Astrocyte (in vitro differentiated cells and primary cell): ENCODE measurements at regions not wholly inside any gene's neighbourhood (a gene's known extent, or its start where the extent isn't known, plus 50 kb on each side); places are given as distances from the start of the nearest gene placed in this dataset.

Experiments
- DNase-seq: peaks from one replicate; pipeline ENCODE4 v3.0.0-alpha.2; 2010; ENCODE audit warnings: low read depth
- FAIRE-seq: peaks from 2 replicates; lab custom pipeline; 2011; peaks lifted over from hg19 to GRCh38; lab: Jason Lieb, UNC
- H2AFZ ChIP-seq: 2 replicates; pipeline ENCODE4 v1.6.0; 2012; ENCODE audit warnings: low read depth, low read length, inconsistent platforms
- H3K27ac ChIP-seq: 2 replicates; pipeline ENCODE4 v1.5.1; 2011; ENCODE audit warnings: low read depth, low read length, inconsistent platforms
- H3K27me3 ChIP-seq: 2 replicates; pipeline ENCODE4 v1.6.0; 2011; ENCODE audit warnings: low read length, inconsistent platforms; ENCODE audit not compliant: insufficient read depth
- H3K36me3 ChIP-seq: 2 replicates; pipeline ENCODE4 v1.5.1; 2011; ENCODE audit warnings: low read length, inconsistent platforms; ENCODE audit not compliant: insufficient read depth
- H3K4me1 ChIP-seq: 2 replicates; pipeline ENCODE4 v1.5.1; 2011; ENCODE audit warnings: low read length, inconsistent platforms; ENCODE audit not compliant: insufficient read depth
- H3K4me2 ChIP-seq: 2 replicates; pipeline ENCODE4 v1.6.0; 2012; ENCODE audit warnings: low read length, inconsistent platforms
- H3K4me3 ChIP-seq: 2 replicates; pipeline ENCODE4 v1.5.1; 2011; ENCODE audit warnings: low read depth, mild to moderate bottlenecking, low read length, inconsistent platforms; ENCODE audit not compliant: insufficient read depth
- H3K79me2 ChIP-seq: 2 replicates; pipeline ENCODE4 v1.6.0; 2012; ENCODE audit warnings: mild to moderate bottlenecking, low read length, inconsistent platforms; ENCODE audit not compliant: insufficient read depth
- H3K9ac ChIP-seq: 2 replicates; pipeline ENCODE4 v1.6.0; 2012; ENCODE audit warnings: mild to moderate bottlenecking, low read length, inconsistent platforms
- H3K9me3 ChIP-seq: 2 replicates; pipeline ENCODE4 v1.5.1; 2012; ENCODE audit warnings: low read depth, mild to moderate bottlenecking, low read length, inconsistent platforms; ENCODE audit not compliant: insufficient read depth
- H4K20me1 ChIP-seq: 2 replicates; pipeline ENCODE4 v1.6.0; 2012; ENCODE audit warnings: low read length, inconsistent platforms; ENCODE audit not compliant: insufficient read depth
- H3K27ac Mint-ChIP-seq: one replicate; pipeline ENCODE4 v1.8.0; 2021; ENCODE audit warnings: mild to moderate bottlenecking, mixed read lengths; ENCODE audit not compliant: unreplicated experiment
- H3K27me3 Mint-ChIP-seq: one replicate; pipeline ENCODE4 v1.8.0; 2021; ENCODE audit warnings: low read depth, mixed read lengths; ENCODE audit not compliant: unreplicated experiment
- H3K36me3 Mint-ChIP-seq: one replicate; pipeline ENCODE4 v1.8.0; 2021; ENCODE audit warnings: low read depth, mixed read lengths; ENCODE audit not compliant: unreplicated experiment
- H3K4me1 Mint-ChIP-seq: one replicate; pipeline ENCODE4 v1.8.0; 2021; ENCODE audit warnings: low read depth, mixed read lengths; ENCODE audit not compliant: unreplicated experiment
- H3K4me3 Mint-ChIP-seq: one replicate; pipeline ENCODE4 v1.8.0; 2021; ENCODE audit warnings: mild to moderate bottlenecking, moderate library complexity, mixed read lengths; ENCODE audit not compliant: unreplicated experiment
- H3K9me3 Mint-ChIP-seq: one replicate; pipeline ENCODE4 v1.8.0; 2021; ENCODE audit warnings: mild to moderate bottlenecking, mixed read lengths; ENCODE audit not compliant: unreplicated experiment
- CTCF ChIP-seq: IDR thresholded peaks from 2 replicates; pipeline ENCODE4 v1.5.1; 2011; ENCODE audit warnings: low read depth, mild to moderate bottlenecking, inconsistent platforms, low read length, moderate library complexity; ENCODE audit not compliant: insufficient read depth
- EZH2 ChIP-seq: IDR thresholded peaks from 2 replicates; pipeline ENCODE4 v1.6.1; 2012; ENCODE audit warnings: mild to moderate bottlenecking, low read length, inconsistent platforms; ENCODE audit not compliant: insufficient read depth

DNA sequence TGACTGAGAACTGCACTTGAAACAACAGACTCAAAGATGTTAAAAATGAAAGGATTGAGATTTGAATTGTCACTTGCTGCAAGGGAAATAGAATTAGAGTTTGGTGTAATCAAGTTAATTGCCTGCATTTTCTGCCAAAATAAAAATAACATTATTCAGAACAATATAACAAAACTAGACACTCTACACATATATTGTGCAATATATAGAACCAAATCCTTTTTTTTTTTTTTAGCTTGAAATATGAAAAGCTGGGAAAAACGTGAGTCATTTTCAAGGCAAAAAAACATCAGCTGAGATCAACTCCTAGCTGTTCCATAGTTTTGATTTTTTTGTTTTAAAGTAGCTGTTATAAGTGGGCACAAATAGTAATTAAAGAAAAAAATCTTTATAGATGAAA, 561.5 kb downstream of the DNAJB9 start:
- DNase-seq (no peak), FAIRE-seq (no peak)
- no peaks in the 10 kb centered on the region for H4K20me1 ChIP-seq
- no peak overlapping the region for H3K27ac ChIP-seq
- no peaks in the 10 kb centered on the region for H3K9me3 ChIP-seq
- H3K36me3 ChIP-seq, result no peaks in the 10 kb centered on the region
- no peak overlapping the region for H3K4me2 ChIP-seq
- H3K27ac Mint-ChIP-seq, result no peak overlapping the region
- H3K9me3 Mint-ChIP-seq, result no peaks in the 10 kb centered on the region
- no peak overlapping the region for H3K9ac ChIP-seq
- no peak overlapping the region for H3K4me3 Mint-ChIP-seq
- no peaks in the 10 kb centered on the region for H3K27me3 ChIP-seq
- no peaks in the 10 kb centered on the region for H3K79me2 ChIP-seq
- no peaks in the 10 kb centered on the region for H3K27me3 Mint-ChIP-seq
- no peak overlapping the region for H2AFZ ChIP-seq
- TF ChIP-seq CTCF (no peak), EZH2 (no peak)
- H3K4me1 Mint-ChIP-seq, result peaks cover 8% of the 10 kb centered on the region
- H3K36me3 Mint-ChIP-seq, result no peaks in the 10 kb centered on the region
- H3K4me1 ChIP-seq, result no peaks in the 10 kb centered on the region
- no peak overlapping the region for H3K4me3 ChIP-seq

DNA sequence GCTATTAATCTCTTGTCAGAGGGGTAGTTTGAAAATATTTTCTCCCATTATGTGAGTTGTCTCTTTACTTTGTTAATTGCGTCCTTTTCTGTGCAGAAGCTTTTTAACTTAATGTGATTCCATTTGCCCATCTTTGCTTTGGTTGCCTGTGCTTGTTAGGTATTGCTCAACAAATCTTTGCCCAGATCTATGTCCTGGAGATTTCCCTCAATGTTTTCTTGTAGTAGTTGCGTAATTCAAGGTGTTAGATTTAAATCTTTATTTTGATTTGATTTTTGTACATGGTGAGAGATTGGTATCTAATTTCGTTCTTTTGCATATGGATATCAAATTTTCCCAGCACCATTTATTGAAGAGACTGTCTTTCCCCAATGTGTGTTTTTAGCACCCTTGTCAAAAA, 567.2 kb downstream of the DNAJB9 start:
- H3K27me3 ChIP-seq, result no peaks in the 10 kb centered on the region
- H3K27ac ChIP-seq, result no peak overlapping the region
- H3K4me1 ChIP-seq, result no peaks in the 10 kb centered on the region
- H2AFZ ChIP-seq, result no peak overlapping the region
- no peaks in the 10 kb centered on the region for H3K27me3 Mint-ChIP-seq
- H4K20me1 ChIP-seq, result no peaks in the 10 kb centered on the region
- H3K9me3 Mint-ChIP-seq, result no peaks in the 10 kb centered on the region
- no peak overlapping the region for H3K4me3 ChIP-seq
- no peaks in the 10 kb centered on the region for H3K9me3 ChIP-seq
- H3K4me3 Mint-ChIP-seq, result no peak overlapping the region
- no peaks in the 10 kb centered on the region for H3K36me3 ChIP-seq
- FAIRE-seq, result no peak
- H3K27ac Mint-ChIP-seq, result no peak overlapping the region
- H3K4me1 Mint-ChIP-seq, result no peaks in the 10 kb centered on the region
- DNase-seq, result no peak
- H3K79me2 ChIP-seq, result no peaks in the 10 kb centered on the region
- TF ChIP-seq EZH2 (no peak), CTCF (no peak)
- no peak overlapping the region for H3K4me2 ChIP-seq
- H3K9ac ChIP-seq, result no peak overlapping the region
- H3K36me3 Mint-ChIP-seq, result no peaks in the 10 kb centered on the region

DNA sequence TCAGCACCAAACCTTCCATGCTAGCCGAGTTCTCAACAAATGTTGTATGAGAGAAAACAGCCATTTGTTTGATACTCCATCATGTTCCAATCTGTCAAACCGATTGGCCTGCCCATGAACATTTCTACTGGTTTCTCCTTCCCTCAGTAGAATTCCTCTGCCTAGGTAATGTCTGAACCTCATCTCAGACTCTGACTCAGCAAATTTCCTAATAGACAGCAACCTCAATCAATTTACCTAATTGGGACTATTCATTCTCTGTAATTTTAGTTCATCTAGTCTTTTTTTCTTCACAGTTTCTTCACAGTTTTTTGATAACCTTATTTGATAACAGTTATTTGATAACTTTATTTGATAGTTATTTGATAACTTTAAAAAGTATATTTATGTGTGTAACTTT, 585.1 kb downstream of the DNAJB9 start:
- H3K4me1 ChIP-seq, result no peaks in the 10 kb centered on the region
- H3K27me3 Mint-ChIP-seq, result no peaks in the 10 kb centered on the region
- H3K27me3 ChIP-seq, result no peaks in the 10 kb centered on the region
- no peaks in the 10 kb centered on the region for H3K36me3 ChIP-seq
- no peak overlapping the region for H3K9ac ChIP-seq
- no peak overlapping the region for H3K4me3 Mint-ChIP-seq
- H3K4me3 ChIP-seq, result no peak overlapping the region
- no peaks in the 10 kb centered on the region for H3K36me3 Mint-ChIP-seq
- H3K4me1 Mint-ChIP-seq, result no peaks in the 10 kb centered on the region
- H3K27ac Mint-ChIP-seq, result no peak overlapping the region
- H3K27ac ChIP-seq, result no peak overlapping the region
- no peak for DNase-seq
- H3K9me3 ChIP-seq, result no peaks in the 10 kb centered on the region
- H3K4me2 ChIP-seq, result no peak overlapping the region
- no peaks in the 10 kb centered on the region for H3K9me3 Mint-ChIP-seq
- H3K79me2 ChIP-seq, result no peaks in the 10 kb centered on the region
- no peak overlapping the region for H2AFZ ChIP-seq
- no peak for FAIRE-seq
- no peak for TF ChIP-seq EZH2
- TF ChIP-seq CTCF, result no peak
- H4K20me1 ChIP-seq, result no peaks in the 10 kb centered on the region
